Peyer's patch (tissue), 4 donors: ENCODE measurements at regions not wholly inside any gene's neighbourhood (a gene's known extent, or its start where the extent isn't known, plus 50 kb on each side); places are given as distances from the start of the nearest gene placed in this dataset.

Source experiments
- POLR2A ChIP-seq, 2 donors: fragments of 450-650 bp; IDR thresholded peaks; one replicate each; pipeline ENCODE4 v1.5.1; 2017; ENCODE audit warnings: antibody characterized with exemption in 2 of 2, mild to moderate bottlenecking in 2 of 2, moderate library complexity in 2 of 2
- TF ChIP-seq, protein P1 (sequence below), 6 experiments: fragments of 450-650 bp in 4 of 6; fragments of 200-600 bp in 2 of 6; sonication (generic) in 1 of 6; IDR thresholded peaks; one replicate each; pipeline ENCODE4 v1.5.1; 2017 to 2019; ENCODE audit warnings: antibody characterized with exemption in 6 of 6, mild to moderate bottlenecking in 3 of 6, moderate library complexity in 1 of 6

DNA sequence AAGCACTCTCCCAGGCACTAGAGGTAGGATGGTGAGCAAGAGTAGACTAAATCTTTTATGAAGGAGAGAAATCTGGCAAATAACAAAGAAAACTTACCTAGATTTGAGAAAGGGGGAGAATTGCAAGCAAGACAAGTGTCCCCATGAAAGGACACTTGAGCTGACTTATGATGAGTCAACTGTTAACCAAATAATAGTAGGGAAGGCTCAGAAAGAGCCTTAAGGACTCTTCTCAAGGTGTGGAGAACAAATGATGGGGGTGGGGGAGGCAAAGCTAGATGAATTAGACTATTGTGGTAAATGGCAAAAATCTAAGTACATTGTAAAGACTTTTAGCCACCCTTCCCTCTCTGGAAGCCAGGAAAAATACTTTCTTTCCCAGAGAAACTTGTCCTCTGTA, 77.6 kb upstream of the RASA1 start:
- TF ChIP-seq, protein P1, sequence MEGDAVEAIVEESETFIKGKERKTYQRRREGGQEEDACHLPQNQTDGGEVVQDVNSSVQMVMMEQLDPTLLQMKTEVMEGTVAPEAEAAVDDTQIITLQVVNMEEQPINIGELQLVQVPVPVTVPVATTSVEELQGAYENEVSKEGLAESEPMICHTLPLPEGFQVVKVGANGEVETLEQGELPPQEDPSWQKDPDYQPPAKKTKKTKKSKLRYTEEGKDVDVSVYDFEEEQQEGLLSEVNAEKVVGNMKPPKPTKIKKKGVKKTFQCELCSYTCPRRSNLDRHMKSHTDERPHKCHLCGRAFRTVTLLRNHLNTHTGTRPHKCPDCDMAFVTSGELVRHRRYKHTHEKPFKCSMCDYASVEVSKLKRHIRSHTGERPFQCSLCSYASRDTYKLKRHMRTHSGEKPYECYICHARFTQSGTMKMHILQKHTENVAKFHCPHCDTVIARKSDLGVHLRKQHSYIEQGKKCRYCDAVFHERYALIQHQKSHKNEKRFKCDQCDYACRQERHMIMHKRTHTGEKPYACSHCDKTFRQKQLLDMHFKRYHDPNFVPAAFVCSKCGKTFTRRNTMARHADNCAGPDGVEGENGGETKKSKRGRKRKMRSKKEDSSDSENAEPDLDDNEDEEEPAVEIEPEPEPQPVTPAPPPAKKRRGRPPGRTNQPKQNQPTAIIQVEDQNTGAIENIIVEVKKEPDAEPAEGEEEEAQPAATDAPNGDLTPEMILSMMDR (IDR thresholded peaks at IDR 0.05), result no peak
- no peak for TF ChIP-seq POLR2A (IDR thresholded peaks at IDR 0.05)
